T47D (cell line): ENCODE measurements at regions not wholly inside any gene's neighbourhood (a gene's known extent, or its start where the extent isn't known, plus 50 kb on each side); places are given as distances from the start of the nearest gene placed in this dataset.
"Not testable (repeated sequence)": the region's sequence is repeated elsewhere in the genome, so short reads cannot be mapped to it uniquely, and the experiment has no call there.

ENCODE experiments used
- DNase-seq, 2 experiments: peaks; one replicate each; pipeline versions ENCODE4 v3.0.0 to v3.0.0-alpha.2; 2011 to 2012; ENCODE audit warnings: low read depth in 1 of 2, low spot score in 1 of 2
- JUND ChIP-seq: IDR thresholded peaks from 2 replicates; pipeline ENCODE4 v1.6.1; 2012; ENCODE audit warnings: low read depth
- in situ Hi-C: cut with HindIII; loops from 2 replicates; pipeline ENCODE4 v1.10.0; 2016; ENCODE audit warnings: low sequenced_read_pairs, low pct_unique_long_range_greater_than_20kb

DNA sequence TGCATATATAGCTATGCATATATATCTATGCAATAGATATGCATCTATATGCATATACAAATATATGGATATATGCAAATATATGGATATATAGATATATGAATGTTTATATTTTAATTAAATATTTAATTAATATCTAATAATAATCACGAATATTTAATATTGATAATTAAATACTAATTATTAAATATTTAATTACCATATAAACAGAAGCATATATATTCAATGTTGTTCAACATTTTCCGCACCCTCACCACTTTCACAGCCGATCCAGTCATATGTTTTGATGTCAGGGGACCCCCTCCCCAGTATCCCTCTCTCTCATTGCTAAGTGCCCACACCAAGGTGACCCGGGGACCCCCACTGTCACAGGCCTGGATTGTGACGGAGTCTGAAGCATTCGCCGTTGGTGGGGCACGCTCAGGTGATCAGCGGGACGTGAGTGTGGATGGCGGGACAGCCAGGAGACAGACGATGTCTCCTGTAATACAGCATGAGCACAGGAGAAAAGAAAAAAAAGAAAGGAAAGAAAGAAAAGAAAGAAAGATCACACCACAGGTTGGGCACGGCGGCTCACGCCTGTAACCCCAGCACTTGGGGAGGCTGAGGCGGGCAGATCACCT, 199.7 kb downstream of the CRLF2 start:
- no peak for TF ChIP-seq JUND
- in situ Hi-C loops, result no loop called here
- no peak for DNase-seq

DNA sequence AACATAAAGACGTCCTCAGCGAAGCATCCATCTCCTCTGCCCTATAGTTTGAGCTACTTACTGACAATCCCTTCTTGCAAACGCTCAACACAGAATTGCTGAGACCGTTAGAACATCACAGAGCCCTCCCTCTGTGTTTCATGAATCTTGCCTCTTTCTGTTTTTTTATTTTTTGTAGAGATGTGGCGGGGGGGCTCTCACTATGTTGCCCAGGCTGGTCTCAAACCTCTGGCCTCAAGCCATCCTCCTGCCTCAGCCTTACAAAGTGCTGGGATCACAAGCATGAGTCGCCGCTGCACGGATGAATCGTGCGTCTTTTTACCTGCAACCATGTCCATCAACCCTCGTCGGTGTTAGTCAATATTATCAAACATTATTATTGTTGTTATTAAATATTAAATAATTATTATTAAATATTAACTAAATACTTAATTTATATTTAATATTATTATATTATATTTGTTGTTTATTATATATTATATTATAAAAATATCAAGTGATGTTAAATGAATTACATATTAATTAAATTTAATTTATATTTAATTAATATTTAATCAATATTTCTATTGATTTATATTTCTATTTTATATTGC, 200.7 kb downstream of the CRLF2 start:
- no peak for DNase-seq
- in situ Hi-C loops, result no loop called here
- TF ChIP-seq JUND, result no peak

DNA sequence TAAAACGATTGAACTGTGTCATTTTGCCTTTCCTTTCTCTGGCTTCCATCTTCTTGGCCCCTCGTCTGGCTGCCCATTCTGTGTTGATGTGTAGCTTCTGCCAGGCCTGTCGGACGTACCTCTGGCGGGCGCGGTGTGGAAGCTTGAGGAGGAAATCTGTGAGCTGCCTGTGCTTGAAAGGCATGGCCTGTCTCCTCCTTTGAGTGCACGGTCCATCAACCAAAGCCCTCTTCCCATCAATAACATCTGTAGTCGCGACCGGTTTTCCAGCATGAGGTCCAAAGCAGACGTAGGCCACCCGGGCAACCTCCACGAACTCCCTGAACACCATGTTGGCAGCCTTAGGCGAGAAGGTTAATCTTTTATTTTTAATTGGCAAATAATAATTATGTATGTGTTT, 202.7 kb downstream of the CRLF2 start:
- DNase-seq, result no peak
- TF ChIP-seq JUND, result no peak
- in situ Hi-C loops, result no loop called here

DNA sequence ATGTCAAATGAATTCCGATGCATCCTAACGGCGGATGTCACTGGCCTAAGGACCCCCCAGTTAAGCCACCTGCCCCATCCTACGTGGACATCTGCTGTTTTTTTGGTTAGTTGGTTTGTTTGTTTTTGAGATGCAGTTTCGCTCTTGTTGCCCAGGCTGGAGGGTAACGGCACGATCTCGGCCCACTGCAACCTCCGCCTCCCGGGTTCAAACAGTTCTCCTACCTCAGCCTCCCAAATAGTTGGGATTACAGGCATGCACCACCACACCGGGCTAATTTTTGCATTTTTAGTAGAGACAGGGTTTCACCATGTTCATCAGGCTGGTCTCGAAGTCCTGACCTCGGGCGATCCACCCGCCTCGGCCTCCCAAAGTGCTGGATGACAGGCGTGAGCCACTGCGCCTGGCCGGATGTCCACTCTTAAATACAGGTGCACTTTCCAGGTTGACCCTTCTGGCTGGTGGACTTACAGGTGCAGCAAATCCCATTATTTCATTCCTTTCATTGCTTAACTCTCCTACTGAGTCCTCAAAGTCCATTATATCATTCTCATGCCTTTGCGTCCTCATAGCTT, 206.2 kb downstream of the CRLF2 start:
- in situ Hi-C loops, result no loop called here
- no peak for DNase-seq
- TF ChIP-seq JUND, result no peak

DNA sequence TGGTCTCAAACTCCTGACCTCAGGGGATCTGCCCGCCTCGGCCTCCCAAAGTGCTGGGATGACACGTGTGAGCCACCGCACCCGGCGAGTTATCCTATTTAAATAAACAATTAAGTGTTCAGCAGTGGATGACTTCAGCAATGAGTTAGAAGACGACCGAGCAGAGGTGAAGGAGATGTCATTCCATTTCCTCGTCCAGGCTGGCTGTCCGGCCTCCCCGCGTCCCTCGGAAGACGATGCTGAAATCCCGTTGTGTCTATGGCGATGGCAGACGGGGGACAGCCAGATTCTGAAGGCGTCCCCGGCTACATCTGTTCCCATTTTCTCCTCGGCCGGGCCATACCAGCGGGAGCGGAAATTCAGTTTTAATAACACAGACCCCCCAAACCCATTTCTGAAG, 209.8 kb downstream of the CRLF2 start:
- in situ Hi-C loops, result no loop called here
- DNase-seq, result no peak

DNA sequence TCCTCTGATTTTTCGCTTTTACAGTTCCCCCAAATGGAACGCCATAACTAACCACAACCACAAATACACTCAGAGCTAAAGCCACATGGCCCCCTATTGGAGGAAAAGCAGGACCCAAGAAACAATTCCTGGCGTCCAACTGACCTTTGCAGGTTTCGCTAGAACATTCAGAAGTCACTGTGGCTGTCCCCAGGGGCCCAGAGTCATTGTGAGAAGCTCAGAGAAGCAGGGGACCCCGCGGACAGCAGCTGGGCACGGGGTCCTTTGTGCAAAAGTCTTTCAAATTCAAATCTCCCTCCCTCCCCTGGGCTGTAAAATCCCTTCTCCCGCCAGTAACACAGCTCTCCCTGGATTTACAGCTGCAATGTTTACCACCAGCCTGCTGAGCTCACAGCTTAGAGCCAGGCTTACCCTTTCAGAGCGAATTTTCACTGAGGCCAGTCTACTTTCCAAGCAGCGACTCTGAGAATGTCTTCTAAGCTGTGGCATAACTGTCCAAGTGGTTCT, 214.8 kb downstream of the CRLF2 start:
- peak in 1 of 2 experiments; percentile 16 for DNase-seq
- no peak for TF ChIP-seq JUND
- in situ Hi-C loops, result no loop called here

More for the DNA sequence above, 209.8 kb downstream of the CRLF2 start:
- TF ChIP-seq JUND, result no peak

DNA sequence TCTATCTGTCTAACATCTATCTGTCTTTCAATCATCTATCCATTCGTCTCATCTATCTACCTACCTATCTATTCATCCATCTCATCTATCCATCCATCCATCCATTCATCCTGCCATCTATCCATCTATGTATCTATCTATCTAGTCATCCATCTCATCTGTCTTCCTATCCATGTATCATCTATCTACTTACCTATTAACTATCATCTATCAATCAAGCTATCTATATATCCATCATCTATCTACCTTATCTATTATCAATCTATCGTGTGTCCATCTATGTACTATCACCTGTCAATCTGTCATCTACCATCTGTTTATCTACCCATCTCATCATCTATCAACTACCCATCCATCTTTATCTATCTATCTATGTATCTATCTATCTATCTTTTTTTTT, 217.7 kb downstream of the CRLF2 start:
- TF ChIP-seq JUND, result no peak
- in situ Hi-C loops, result no loop called here
- DNase-seq, result no peak

DNA sequence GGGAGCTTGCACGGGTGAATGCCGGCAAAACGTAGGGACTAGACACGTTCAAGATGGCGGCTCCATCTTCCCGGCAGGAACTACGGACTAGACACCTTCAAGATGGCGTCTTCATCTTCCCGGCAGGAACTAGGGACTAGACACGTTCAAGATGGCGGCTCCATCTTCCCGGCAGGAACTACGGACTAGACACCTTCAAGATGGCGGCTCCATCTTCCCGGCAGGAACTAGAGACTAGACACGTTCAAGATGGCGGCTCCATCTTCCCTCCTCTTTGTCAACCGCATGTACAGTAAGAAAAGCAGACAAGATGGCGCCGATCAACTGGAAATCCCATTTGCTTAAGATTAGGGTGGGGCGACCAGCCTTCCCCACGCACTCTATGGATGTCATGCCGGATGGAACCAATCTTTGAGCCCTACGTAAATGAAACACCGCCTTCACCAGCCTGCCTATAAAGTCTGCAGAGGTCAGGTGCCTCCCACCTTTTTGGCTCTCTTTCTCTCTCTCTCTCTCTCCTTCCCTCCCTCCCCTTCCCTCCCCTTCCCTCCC, 222.4 kb downstream of the CRLF2 start:
- peak in 1 of 2 experiments; percentile 17 for DNase-seq
- in situ Hi-C loops, result no loop called here
- no peak for TF ChIP-seq JUND

DNA sequence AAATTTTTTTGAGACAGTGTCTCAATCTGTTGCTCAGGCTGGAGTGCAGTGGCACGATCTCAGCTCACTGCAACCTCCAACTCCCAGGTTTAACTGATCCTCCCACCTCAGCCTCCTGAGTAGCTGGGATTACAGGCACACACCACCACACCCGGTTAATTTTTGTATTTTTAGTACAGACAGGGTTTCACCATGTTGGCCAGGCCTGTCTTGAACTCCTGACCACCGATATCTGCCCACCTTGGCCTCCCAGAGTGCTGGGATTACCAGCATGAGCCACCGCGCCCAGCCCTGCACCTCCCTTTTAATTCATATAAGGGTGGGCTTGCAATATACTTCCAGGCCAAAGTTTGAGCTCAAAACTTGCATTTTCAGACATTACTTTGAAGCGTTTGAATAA, 223.9 kb downstream of the CRLF2 start:
- DNase-seq, in situ Hi-C loops: not testable (repeated sequence)

DNA sequence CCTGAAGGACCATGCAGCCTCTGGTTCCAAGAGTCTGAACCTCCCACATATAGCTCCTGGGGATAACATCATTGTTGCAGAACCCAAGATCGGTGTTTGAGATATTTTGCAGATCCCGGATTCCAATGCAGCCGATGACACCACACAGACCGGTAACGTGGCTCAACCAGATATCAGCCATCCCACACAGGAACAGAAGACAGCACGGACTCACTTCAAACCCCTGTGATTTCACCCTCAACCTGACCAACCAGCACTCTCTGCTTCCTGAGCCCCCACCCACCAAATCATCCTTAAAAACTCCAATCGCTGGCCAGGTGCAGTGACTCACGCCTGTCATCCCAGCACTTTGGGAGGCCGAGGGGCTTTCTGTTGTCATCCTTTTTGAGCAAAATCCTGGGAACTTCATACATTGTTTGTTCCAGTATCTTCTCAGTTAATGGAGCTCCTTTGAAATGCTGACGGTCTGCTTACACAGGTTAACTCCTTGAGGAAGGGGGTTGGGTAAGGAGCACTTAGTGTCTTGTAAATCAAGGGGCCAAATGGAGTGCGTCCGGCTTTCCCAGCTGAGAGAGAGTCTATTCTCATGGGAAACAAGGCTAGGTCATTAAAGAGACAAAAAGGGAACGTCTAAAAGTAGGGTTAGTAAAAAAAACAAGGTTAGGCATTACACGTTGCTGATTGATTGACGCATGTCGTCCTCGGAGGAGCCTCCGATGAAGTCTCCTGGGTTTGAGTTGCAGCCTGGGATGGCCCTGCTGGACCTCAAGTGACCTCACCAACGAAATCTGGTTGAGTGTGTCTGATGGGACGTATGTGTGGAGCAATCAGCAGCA, 230.4 kb downstream of the CRLF2 start:
- in situ Hi-C loops, result no loop called here
- peak in 1 of 2 experiments; percentile 16 for DNase-seq
- TF ChIP-seq JUND, result no peak

DNA sequence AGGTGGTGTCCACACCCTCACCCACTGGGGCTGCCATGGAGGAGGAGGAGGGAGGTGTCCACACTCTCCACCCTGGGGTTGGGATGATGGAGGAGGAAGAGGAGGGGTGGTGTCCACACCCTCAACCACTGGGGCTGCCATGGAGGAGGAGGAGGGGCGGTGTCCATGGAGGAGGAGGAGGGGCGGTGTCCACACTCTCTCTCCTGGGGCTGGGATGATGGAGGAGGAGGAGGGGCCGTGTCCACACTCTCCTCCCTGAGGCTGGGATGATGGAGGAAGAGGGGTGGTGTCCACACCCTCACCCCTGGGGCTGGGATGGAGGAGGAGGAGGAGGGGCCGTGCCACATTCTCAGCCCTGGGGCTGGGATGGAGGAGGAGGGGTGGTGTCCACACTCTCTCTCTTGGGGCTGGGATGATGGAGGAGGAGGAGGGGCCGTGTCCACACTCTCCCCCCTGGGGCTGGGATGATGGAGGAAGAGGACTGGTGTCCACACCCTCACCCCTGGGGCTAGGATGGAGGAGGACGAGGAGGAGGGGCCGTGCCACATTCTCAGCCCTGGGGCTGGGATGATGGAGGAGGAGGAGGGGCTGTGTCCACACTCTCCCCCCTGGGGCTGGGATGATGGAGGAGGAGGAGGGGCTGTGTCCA, 231.7 kb downstream of the CRLF2 start:
- DNase-seq, result no peak
- no peak for TF ChIP-seq JUND
- in situ Hi-C loops, result no loop called here

DNA sequence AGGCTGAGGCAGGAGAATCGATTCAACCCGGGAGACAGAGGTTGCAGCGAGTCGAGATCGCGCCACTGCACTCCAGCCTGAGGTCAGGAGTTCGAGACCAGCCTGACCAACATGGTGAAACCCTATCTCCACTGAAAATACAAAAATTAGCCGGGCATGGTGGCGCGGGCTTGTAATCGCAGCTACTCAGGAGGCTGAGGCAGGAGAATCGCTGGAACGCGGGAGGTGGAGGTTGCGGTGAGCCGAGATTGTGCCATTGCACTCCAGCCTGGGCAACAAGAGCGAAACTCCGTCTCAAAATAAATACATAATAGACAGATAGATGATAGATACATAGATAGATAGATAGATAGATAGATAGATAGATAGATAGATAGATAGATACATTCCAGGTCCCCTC, 233.3 kb downstream of the CRLF2 start:
- DNase-seq, in situ Hi-C loops: not testable (repeated sequence)
